Left colon (tissue), 2 donors: ENCODE measurements at regions not wholly inside any gene's neighbourhood (a gene's known extent, or its start where the extent isn't known, plus 50 kb on each side); places are given as distances from the start of the nearest gene placed in this dataset.
"Not testable (repeated sequence)": the region's sequence is repeated elsewhere in the genome, so short reads cannot be mapped to it uniquely, and the experiment has no call there.

Experiments used
- ATAC-seq: fragments of 200-7000 bp; cut with Tn5 transposase; one replicate; pipeline ENCODE4 v1.9.1; 2020; ENCODE audit warnings: mild to moderate bottlenecking, moderate library complexity
- DNase-seq, 2 donors: peaks; one replicate each; pipeline ENCODE4 v3.0.0-alpha.2; 2020
- intact Hi-C, 2 donors: fragments of 100-400 bp; cut with DNase I in 1 of 2; cut with micrococcal nuclease in 1 of 2; formaldehyde crosslinking; loops; one replicate each; pipeline versions ENCODE4 v1.11.2 to v1.14.0; 2022; cut with DNase I, micrococcal nuclease
- donor health status: DM: no; HTN: no; CAD: no.
- donor health status: DM: yes; HTN: yes; CAD: no.

- intact Hi-C loops = no loop called here
- ATAC-seq (no peak), DNase-seq (no peak)
Measured at GRCh38 chr9:71441266-71441665, 319.8 kb upstream of the TRPM3 start.

- ATAC-seq (no peak), DNase-seq (no peak)
- intact Hi-C loops = no loop called here
Measured at GRCh38 chr9:71431931-71432330, 310.5 kb upstream of the TRPM3 start.

- DNase-seq = peak; percentile 12 to 25
- ATAC-seq, intact Hi-C loops: not testable (repeated sequence)
Measured at GRCh38 chr9:71407341-71407740, 285.9 kb upstream of the TRPM3 start.

- no peak for ATAC-seq
- intact Hi-C loops = no loop called here
- DNase-seq = no peak
Measured at GRCh38 chr9:71403106-71403505, 281.7 kb upstream of the TRPM3 start.

- ATAC-seq (no peak), DNase-seq (no peak)
- intact Hi-C loops = no loop called here
Measured at GRCh38 chr9:71393005-71393404, 271.6 kb upstream of the TRPM3 start.

GRCh38 chr9:71384343-71384742, 262.9 kb upstream of the TRPM3 start:
- intact Hi-C loops = no loop called here
- ATAC-seq = no peak
- DNase-seq = no peak

GRCh38 chr9:71383308-71383940, 262.0 kb upstream of the TRPM3 start:
- intact Hi-C loops = no loop called here
- no peak for DNase-seq
- no peak for ATAC-seq

GRCh38 chr9:71368157-71368556, 246.7 kb upstream of the TRPM3 start:
- ATAC-seq = peak; percentile 60
- DNase-seq = peak in 1 of 2 donors; percentile 19
- intact Hi-C loops = no loop called here

- intact Hi-C loops = no loop called here
- DNase-seq = no peak
- ATAC-seq = peak; percentile 38
Measured at GRCh38 chr9:71364186-71364955, 242.9 kb upstream of the TRPM3 start.

- DNase-seq = no peak
- no peak for ATAC-seq
- intact Hi-C loops = no loop called here
Measured at GRCh38 chr9:71363286-71363961, 242.0 kb upstream of the TRPM3 start.

- intact Hi-C loops = no loop called here
- DNase-seq (no peak), ATAC-seq (no peak)
Measured at GRCh38 chr9:71361357-71361756, 239.9 kb upstream of the TRPM3 start.

GRCh38 chr9:71357346-71357745, 235.9 kb upstream of the TRPM3 start:
- intact Hi-C loops = no loop called here
- ATAC-seq (no peak), DNase-seq (no peak)

- ATAC-seq (no peak), DNase-seq (no peak)
- intact Hi-C loops = no loop called here
Measured at GRCh38 chr9:71355884-71356283, 234.5 kb upstream of the TRPM3 start.

GRCh38 chr9:71353720-71354119, 232.3 kb upstream of the TRPM3 start:
- intact Hi-C loops = no loop called here
- DNase-seq (no peak), ATAC-seq (no peak)

- ATAC-seq (no peak), DNase-seq (peak in 1 of 2 donors; percentile 6)
- intact Hi-C loops = no loop called here
Measured at GRCh38 chr9:71352837-71353236, 231.4 kb upstream of the TRPM3 start.

GRCh38 chr9:71349218-71349617, 227.8 kb upstream of the TRPM3 start:
- DNase-seq = no peak
- no peak for ATAC-seq
- intact Hi-C loops = no loop called here

GRCh38 chr9:71333321-71333720, 211.9 kb upstream of the TRPM3 start:
- no peak for ATAC-seq
- intact Hi-C loops = no loop called here
- DNase-seq = no peak

GRCh38 chr9:71331603-71332002, 210.2 kb upstream of the TRPM3 start:
- ATAC-seq (no peak), DNase-seq (no peak)
- intact Hi-C loops = no loop called here

GRCh38 chr9:71329873-71330272, 208.5 kb upstream of the TRPM3 start:
- ATAC-seq (no peak), DNase-seq (no peak)
- intact Hi-C loops = no loop called here

GRCh38 chr9:71326360-71326759, 204.9 kb upstream of the TRPM3 start:
- no peak for ATAC-seq
- intact Hi-C loops = no loop called here
- no peak for DNase-seq
